NCI-H460 (cell line): ENCODE measurements at regions not wholly inside any gene's neighbourhood (a gene's known extent, or its start where the extent isn't known, plus 50 kb on each side); places are given as distances from the start of the nearest gene placed in this dataset.

Source experiments
- DNase-seq: peaks from one replicate; pipeline ENCODE4 v3.0.0-alpha.2; 2016; ENCODE audit warnings: low read depth; ENCODE audit errors: extremely low read depth

GRCh38 chr11:103659206-103659618 lies 377.2 kb upstream of the DDI1 start:
- DNase-seq = no peak

DNA sequence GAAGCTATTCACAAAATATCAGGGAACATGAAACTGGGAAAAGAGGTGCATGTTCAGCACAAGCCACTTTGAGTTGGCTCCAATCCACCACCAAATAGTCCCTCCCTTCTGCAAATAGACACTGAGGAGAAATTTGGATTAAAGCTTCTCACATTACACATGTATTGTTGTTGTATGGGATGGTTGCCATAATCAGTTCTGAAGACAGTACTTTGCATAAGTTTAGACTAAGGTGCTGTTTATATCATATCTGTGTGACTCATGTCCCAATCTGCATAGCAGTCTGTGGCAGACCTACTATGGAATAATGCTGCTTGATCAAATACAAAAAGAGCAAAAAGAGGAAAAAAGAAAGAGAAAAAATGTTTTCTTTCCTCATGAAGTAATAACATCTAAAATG lies 376.7 kb upstream of the DDI1 start:
- DNase-seq = no peak

DNA sequence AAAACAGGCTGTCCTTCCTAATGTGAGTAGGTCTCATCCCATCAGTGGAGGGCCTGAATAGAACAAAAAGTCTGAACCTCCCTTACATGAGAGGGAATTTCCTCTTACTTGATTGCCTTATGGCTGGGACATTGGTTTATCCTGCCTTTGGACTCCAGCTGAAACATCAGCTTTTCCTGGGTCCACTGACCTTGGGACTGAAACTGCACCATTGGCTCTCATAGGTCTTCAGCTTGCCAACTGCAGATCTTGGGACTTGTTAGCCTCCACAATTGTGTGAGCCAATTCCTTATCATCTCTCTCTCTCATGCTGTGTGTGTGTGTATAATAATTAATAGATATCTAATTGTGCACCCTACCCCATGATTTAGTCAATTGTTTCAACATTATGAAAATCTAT lies 375.3 kb upstream of the DDI1 start:
- DNase-seq = no peak

GRCh38 chr11:103661991-103662390 lies 374.4 kb upstream of the DDI1 start:
- no peak for DNase-seq

GRCh38 chr11:103662880-103663279 lies 373.6 kb upstream of the DDI1 start:
- DNase-seq = no peak

DNA sequence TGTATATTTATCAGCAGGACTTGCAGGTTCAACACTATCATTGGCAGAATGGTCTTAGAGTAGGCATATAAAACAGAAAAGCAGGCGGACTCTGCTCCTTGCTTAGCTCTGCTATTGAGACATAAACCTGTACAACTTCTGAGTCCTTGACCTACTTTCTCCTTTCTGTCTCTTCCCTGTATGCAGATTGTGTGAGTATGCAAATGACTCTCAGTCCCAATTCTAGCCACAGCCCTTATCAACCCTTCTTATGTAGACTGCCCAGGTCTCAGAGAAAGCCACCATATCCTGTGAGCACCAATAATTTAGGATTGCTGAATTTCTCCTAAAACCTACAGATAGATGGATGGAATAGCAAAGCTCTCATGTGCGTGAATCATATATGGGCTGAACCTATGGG lies 367.6 kb upstream of the DDI1 start:
- no peak for DNase-seq

- no peak for DNase-seq
Measured at GRCh38 chr11:103671143-103671651, 365.2 kb upstream of the DDI1 start.

DNA sequence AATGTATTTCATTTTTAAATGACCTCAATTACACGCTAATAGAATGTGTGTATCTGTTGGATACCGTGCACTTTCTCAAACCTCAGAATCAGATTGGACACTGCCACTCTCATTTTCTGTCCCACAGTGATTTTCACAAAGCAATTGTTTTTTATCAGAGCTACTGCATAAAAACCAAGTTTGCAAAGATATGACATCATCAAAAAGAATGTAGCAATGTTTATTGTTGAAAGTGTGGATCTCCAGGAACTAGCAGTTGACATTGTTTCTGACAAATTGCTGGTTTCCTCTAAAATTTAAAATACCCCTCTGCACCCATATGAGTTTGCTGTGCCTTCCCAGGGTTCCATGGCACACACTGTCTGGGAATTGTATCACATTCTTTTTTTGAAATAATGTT lies 362.7 kb upstream of the DDI1 start:
- no peak for DNase-seq

DNA sequence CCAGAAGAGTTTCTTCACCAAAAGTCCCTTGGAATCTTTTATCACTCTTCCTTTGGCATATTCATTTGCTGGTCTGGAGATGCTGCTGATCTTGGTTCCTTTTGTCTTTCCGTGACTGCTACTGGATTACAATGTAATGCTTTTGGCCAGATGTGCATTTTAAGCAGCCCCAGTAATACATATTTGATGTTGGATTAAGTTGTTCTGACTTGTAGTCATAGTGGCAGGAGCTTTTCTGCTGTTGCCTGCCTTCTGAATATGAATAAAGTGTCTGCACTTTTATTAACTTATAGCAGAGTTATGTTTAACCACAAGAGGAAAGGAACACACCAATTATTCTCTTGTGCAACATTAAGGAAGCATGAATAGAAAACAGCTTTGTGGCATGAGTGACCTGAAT lies 360.0 kb upstream of the DDI1 start:
- DNase-seq = no peak

DNA sequence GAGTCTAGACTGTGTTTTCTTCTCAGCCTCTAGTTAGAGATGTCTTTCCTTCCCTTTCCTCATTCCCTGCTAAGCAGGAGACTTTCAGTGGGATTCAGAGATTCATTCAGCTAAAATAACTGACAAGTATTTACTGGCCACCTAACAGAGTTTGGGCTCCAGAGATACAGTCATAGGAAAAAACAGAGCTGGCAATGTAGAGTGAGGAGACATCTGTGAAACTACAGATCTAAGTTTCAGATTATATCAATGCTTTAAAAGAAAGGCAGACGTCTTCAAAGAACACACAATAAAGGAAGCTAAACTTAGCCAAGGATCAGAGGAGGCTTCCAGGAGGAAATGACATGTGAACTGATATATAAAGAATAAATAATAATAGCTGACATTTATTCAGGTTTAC lies 355.6 kb upstream of the DDI1 start:
- DNase-seq = no peak

DNA sequence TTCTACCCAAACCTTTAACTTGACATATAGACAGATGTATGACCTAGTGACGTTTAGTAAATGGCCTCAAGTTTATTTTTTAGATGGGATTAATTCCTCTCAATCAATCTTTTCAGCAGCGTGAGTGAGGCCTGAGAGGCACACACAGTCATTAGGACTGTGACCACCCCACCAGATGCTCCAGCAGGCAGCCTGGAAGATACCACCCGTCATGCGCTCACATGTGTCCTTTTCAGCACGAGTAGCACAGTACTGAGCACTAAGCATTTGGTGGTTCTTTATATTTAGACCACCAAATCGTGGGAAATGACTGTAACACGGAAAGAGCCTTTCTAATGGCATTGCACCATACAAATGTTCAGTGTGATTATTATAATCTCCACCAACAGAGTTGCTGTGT lies 354.6 kb upstream of the DDI1 start:
- DNase-seq = no peak

DNA sequence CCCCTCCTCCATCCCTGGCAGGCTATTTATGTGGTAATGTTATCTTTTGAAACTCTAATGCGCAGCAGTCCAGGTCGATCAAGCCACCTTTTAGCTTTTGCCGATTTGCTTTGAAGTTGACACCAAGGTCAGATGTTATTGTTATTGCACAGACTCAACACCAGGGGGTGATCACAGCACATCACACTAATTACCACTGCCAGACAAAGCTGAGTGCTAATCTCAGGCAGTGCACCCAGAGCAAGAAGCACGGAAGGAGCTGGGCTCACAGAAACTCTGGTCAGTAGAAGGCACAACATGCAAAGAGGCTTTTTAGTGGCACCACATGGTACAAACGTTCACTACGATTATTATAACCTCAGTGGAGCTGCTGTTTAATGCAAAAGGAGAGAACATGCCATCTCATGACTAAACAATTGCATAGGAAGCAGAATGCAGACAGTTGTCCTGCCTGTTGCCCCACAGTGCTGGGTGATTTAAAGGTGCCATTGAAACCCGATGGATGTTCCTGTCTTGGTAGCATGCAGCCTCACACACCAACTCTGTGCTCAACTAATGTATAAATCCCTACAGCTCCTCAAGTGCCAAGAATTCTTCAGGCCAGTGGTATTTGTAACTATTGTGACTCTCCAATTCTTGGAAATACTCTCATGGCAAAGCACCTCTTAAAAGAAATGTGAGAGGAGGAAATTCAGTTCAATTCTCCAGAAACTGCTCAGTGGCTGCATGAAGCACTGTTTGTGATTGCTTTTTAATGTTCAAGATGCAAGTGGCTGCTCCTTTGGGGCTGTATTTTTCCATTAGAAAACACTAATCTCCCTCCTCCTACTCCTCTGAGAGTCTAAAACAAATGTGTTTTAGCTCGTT lies 353.9 kb upstream of the DDI1 start:
- DNase-seq = peak; percentile 41

- DNase-seq = no peak
Measured at GRCh38 chr11:103683576-103683975, 352.9 kb upstream of the DDI1 start.

DNA sequence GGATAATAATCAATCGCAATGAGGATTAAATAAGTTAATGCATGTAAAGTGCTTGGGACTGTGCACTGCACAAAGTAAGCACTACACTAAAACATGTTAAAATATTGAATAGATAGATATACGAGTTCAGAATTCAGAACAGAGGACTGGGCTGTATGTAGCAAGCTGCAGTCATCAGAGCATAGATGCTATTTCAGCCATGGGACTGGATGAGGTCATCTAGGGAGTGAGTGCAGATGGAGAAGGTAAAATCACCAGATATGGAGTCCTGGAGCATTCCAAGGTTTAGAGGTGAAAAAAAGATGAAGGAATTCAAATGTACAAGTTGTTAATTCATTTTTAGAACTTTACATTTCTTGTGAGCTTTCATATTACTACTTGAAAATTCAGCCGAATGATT lies 347.5 kb upstream of the DDI1 start:
- DNase-seq = no peak

- DNase-seq = no peak
Measured at GRCh38 chr11:103690356-103690755, 346.1 kb upstream of the DDI1 start.

DNA sequence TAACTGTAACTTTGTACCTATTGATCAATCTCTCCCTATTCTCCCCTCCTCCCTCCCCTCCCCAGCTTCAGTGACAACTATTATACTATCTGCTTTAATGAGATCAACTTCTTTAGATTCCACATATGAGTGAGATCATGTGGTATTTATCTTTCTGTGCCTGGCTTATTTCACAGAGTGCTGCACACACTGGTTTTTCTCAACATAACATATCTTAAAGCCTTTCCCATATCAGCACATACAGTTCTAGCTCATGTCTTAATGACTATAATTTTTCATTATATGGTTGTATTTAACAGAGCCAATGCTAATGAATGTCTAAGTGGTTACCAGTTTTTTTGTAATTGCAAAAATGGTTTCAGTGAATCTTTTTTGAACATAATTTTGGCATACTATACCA lies 340.3 kb upstream of the DDI1 start:
- no peak for DNase-seq

GRCh38 chr11:103699216-103699615 lies 337.2 kb upstream of the DDI1 start:
- DNase-seq = no peak

GRCh38 chr11:103699656-103700055 lies 336.8 kb upstream of the DDI1 start:
- DNase-seq = no peak

GRCh38 chr11:103700622-103701021 lies 335.8 kb upstream of the DDI1 start:
- DNase-seq = no peak

DNA sequence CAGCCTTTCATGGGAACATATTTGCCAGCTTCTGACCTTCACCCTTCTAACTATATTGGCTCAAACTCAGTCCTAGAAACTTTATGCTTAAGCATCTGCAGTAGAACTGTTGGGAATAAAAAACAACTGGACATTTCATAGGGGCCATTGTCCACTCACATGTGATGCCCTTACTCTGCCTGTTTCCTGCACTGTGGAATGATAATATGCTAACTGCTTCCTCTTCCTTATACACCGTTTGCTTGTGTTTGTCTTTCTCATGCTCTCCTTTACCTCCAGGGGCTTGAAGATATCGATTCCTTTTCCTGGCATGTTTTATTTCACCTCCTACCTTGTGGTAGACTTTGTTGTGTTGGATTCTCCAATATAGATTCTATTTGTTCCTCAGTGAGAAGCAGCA lies 333.0 kb upstream of the DDI1 start:
- DNase-seq = no peak

DNA sequence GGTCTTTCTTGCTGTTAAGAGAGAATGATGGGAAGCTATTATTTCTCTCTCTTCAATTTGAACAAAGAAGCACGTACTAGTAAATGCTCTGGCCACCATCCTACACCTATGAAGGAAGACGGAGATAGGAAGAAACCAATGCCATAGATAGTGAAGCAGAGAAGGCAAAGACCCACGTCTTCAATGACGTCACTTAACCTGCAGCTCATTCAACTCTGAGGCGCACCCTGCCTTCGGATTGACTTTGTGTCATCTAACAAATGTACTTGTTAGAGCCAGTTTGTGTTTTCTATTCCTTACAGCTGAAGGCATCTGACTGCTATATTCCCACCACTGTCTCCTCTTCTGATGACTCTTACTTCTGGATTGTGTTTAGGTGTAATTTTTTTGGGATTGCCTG lies 332.5 kb upstream of the DDI1 start:
- DNase-seq = no peak

GRCh38 chr11:103705642-103706041 lies 330.8 kb upstream of the DDI1 start:
- no peak for DNase-seq

DNA sequence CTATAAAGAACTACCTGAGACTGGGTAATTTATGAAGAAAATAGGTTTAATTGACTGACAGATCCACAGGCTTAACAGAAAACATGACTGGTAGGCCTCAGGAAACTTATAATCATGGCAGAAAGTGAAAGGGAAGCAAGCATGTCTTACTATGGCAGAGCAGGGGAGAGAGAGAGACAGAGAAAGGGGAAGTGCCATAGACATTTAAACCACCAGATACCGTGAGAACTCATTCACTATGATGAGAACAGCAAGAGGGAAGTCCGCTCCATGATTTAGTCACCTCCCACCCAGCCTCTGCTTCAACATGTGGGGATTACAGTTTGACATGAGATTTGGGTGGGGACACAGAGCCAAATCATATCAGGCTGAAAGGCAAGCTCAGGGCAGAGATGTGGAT lies 327.1 kb upstream of the DDI1 start:
- no peak for DNase-seq
